ENCODE measurements at regions not wholly inside any gene's neighbourhood (a gene's known extent, or its start where the extent isn't known, plus 50 kb on each side); places are given as distances from the start of the nearest gene placed in this dataset.
"Not testable (repeated sequence)": the region's sequence is repeated elsewhere in the genome, so short reads cannot be mapped to it uniquely, and the experiment has no call there.

GRCh38 chr6:51200676-51201075, 382.0 kb downstream of the TFAP2B start:
- no peak overlapping the region for H3K27ac Mint-ChIP-seq
- ATAC-seq: no peak

DNA sequence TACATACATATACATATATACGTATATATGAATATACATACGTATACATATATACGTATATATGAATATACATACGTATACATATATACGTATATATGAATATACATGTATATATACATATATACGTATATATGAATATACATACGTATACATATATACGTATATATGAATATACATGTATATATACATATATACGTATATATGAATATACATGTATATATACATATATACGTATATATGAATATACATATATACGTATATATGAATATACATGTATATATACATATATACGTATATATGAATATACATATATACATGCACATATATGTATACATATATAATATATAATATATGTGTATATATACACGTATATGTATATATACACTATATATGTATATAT, 384.0 kb downstream of the TFAP2B start:
- not testable (repeated sequence) for H3K36me3 Mint-ChIP-seq; ATAC-seq; DNase-seq (ENCODE audit: low spot score in 2 of 2); H3K27ac Mint-ChIP-seq; H3K9me3 Mint-ChIP-seq

More at GRCh38 chr6:51200676-51201075, 382.0 kb downstream of the TFAP2B start:
- no peak for DNase-seq (ENCODE audit: low spot score in 2 of 2)
- H3K9me3 Mint-ChIP-seq: no peaks in the 10 kb centered on the region
- H3K36me3 Mint-ChIP-seq: no peaks in the 10 kb centered on the region

DNA sequence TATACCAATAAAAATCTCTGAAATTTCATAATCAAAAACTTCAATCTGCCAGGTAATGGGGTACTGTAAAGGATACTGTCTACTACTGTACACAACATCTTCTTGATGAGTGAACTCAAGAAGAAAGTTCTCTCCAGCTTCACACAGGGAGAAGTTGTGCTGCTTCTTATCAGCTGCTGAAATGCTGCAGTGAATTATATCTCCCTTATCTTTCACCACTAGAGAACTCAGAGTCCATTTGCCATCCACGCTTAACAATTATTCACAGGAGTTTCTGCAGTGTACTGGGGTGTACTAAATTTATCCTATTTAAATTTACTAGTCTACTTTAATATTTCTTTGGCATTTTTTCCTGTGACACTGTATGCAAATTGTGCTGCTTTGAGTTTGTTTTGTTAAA, 384.8 kb downstream of the TFAP2B start:
- no peaks in the 10 kb centered on the region for H3K9me3 Mint-ChIP-seq
- H3K36me3 Mint-ChIP-seq: no peaks in the 10 kb centered on the region
- no peak overlapping the region for H3K27ac Mint-ChIP-seq
- DNase-seq (ENCODE audit: low spot score in 2 of 2): no peak
- no peak for ATAC-seq

DNA sequence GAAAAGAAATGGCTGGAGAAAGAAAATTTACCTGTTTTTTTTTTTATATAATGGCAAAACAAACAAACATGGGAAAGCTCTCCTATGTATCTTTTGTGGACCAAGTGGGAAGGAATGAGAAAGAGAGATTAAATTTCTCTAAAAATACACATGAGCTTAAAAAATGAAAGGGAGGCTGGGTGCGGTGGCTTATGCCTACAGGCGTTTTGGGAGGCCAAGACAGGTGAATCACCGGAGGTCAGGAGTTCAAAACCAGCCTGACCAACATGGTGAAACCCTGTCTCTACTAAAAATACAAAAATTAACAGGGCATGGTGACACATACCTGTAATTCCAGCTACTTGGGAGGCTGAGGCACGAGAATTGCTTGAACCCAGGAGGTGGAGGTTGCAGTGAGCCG, 388.0 kb downstream of the TFAP2B start:
- ATAC-seq; H3K9me3 Mint-ChIP-seq; H3K36me3 Mint-ChIP-seq; DNase-seq (ENCODE audit: low spot score in 2 of 2): not testable (repeated sequence)
- H3K27ac Mint-ChIP-seq: peak overlapping the region in 1 of 2 donors; percentile 55

DNA sequence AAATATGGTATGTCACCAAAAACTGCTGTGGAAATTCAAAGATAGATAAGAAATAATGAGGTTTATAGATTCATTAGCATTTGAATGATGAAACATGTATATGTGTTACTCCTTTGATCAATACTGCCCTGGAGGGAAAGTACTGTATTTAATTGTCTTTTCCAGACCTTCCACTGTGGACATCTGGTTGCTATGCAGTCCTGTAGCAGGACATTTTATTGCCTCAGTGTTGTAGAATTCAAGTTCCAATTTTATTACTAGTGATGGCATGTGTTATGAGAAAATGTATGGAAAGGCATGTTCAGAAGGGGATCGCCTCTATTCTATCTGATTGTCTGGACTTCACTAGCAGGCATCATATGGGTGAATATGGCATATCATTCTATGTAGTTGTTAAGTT, 391.0 kb downstream of the TFAP2B start:
- Mint-ChIP-seq H3K9me3 (no peaks in the 10 kb centered on the region), H3K27ac (no peak overlapping the region), H3K36me3 (no peaks in the 10 kb centered on the region)
- DNase-seq (ENCODE audit: low spot score in 2 of 2) (no peak), ATAC-seq (no peak)

DNA sequence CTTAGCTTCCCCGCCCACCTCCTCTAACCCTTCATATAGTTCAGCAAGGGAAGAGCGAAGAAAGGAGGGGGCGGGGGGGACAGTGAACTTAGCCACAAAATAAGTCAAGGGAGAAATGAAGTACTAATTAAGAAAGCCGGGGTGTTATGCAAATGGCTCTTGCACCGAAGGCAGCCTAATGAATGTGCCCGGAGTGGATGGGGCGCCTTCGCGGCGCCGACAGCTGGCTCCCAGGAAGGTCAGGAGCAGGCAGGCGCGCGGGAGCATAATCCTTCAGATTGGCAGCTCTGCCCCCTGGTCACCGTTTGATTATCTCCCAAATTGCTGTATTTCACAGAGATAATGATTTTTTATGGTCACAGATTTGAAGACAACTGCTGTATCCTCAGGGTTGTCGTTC, 395.1 kb downstream of the TFAP2B start:
- peaks cover 13 to 15% of the 10 kb centered on the region in 2 donors for H3K9me3 Mint-ChIP-seq
- no peaks in the 10 kb centered on the region for H3K36me3 Mint-ChIP-seq
- ATAC-seq: no peak
- no peak overlapping the region for H3K27ac Mint-ChIP-seq
- no peak for DNase-seq (ENCODE audit: low spot score in 2 of 2)

DNA sequence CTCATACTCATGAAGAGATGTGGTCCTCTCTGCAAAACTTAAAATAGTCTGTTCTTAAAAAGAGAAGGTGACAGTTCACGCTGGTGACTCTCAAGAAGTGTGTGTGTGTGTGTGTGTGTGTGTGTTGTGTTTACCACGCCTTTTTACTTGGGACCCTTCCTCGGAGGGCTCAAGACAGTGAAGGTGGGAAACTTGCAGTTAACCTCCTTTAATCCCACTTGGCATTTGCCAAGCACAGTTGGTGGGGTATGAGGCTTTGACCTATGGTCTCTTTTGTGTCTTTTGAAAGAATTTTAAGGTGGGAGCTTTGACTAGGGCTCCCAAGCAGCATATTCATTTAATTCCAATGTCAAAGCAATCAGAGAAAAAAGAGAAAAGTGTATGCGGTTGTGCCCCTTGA, 395.8 kb downstream of the TFAP2B start:
- Mint-ChIP-seq H3K27ac (no peak overlapping the region), H3K9me3 (peaks cover 13 to 15% of the 10 kb centered on the region in 2 donors), H3K36me3 (no peaks in the 10 kb centered on the region)
- DNase-seq (ENCODE audit: low spot score in 2 of 2) (no peak), ATAC-seq (no peak)

- no peak for DNase-seq (ENCODE audit: low spot score in 2 of 2)
- no peak for ATAC-seq
- Mint-ChIP-seq H3K27ac (no peak overlapping the region), H3K9me3 (peaks cover 13 to 15% of the 10 kb centered on the region in 2 donors), H3K36me3 (no peaks in the 10 kb centered on the region)
Observed at GRCh38 chr6:51218181-51218580, 399.5 kb downstream of the TFAP2B start.

- DNase-seq (ENCODE audit: low spot score in 2 of 2); H3K27ac Mint-ChIP-seq; ATAC-seq: not testable (repeated sequence)
- peaks cover 0 to 12% of the 10 kb centered on the region in 2 donors for H3K36me3 Mint-ChIP-seq
- H3K9me3 Mint-ChIP-seq: peaks cover 5 to 12% of the 10 kb centered on the region in 2 donors
Observed at GRCh38 chr6:51224580-51225240, 406.0 kb downstream of the TFAP2B start.

DNA sequence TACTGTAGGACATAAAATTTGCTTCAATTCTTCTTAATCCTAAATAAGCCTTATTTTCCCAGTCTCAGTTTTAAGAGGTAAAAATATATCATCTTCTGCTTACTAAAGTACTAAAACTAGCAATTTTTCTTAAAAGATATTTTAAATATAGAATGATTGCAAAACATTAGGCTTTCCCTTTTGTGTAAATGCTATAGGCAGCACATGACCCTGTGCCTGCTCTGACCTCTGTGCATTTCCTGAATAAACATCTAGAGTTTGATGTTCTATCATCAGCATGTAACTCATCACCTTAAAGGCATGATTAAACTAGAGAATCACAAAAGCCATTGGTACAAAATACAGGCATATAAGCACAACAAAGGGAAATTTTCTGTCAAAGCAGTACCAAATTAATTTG, 422.7 kb downstream of the TFAP2B start:
- DNase-seq (ENCODE audit: low spot score in 2 of 2) (no peak), ATAC-seq (no peak)
- Mint-ChIP-seq H3K36me3 (no peaks in the 10 kb centered on the region), H3K9me3 (peaks cover 5 to 10% of the 10 kb centered on the region in 2 donors), H3K27ac (no peak overlapping the region)

DNA sequence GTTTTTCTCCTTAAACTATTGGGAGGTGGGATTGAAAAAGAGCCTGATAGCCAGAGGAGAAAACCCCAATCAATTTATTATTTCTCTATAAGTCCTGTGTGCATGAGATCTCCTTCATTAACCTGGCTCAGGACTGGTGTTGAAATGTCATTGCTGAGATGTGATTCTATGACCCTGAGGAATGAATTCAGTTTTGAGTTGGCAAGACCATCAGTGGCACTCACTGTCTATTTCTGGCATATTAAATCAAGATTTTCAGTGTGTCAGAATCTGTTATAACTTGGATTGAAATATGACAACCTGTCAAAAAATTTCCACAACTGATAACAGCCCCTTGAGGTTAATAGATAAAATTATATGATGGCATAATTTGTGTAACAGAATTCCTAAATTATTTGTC, 431.1 kb downstream of the TFAP2B start:
- H3K9me3 Mint-ChIP-seq: peaks cover 3 to 9% of the 10 kb centered on the region in 2 donors
- DNase-seq (ENCODE audit: low spot score in 2 of 2): no peak
- H3K27ac Mint-ChIP-seq: no peak overlapping the region
- no peak for ATAC-seq
- no peaks in the 10 kb centered on the region for H3K36me3 Mint-ChIP-seq

DNA sequence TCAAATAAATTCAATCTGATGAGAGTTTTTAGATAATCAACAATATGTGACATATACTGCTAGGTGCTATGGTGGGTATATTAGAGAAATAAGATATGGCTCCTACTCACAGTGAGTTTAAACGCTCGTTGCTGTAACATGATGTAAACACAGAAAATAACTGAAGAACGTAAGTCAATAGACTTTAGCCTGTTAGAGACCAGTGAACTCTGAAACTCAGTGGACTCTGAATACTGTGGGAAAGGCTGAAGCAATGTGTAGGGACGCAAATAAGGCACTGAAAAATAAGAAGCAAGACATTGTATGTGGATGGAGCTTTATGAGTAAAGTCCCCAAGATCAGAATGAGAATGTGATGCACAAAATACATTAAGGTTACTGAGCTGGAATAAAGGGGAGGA, 431.6 kb downstream of the TFAP2B start:
- no peaks in the 10 kb centered on the region for H3K36me3 Mint-ChIP-seq
- peaks cover 3 to 8% of the 10 kb centered on the region in 2 donors for H3K9me3 Mint-ChIP-seq
- no peak overlapping the region for H3K27ac Mint-ChIP-seq

DNA sequence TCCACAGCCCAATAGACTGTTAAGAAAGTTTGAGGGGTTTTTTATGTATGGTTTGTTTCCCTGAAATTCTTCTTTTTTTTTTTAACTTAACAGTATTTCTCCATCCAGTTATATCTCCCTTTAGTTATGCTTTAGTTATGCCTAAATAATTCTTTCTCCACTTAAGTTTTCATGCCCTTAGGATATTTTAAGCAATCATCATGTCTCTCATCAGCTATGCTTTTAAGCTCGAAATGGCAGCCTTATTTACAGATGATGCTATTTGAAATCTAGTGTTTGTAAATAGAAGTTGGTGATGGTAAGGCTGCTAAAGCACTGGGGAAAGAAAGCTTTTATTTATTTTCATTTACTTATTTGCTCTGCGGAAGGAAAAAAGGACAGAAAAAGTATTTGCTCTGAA, 439.3 kb downstream of the TFAP2B start:
- Mint-ChIP-seq H3K27ac (no peak overlapping the region), H3K36me3 (no peaks in the 10 kb centered on the region), H3K9me3 (no peaks in the 10 kb centered on the region)
- no peak for ATAC-seq
- no peak for DNase-seq (ENCODE audit: low spot score in 2 of 2)

More for the DNA sequence above, 431.6 kb downstream of the TFAP2B start:
- no peak for ATAC-seq
- no peak for DNase-seq (ENCODE audit: low spot score in 2 of 2)

DNA sequence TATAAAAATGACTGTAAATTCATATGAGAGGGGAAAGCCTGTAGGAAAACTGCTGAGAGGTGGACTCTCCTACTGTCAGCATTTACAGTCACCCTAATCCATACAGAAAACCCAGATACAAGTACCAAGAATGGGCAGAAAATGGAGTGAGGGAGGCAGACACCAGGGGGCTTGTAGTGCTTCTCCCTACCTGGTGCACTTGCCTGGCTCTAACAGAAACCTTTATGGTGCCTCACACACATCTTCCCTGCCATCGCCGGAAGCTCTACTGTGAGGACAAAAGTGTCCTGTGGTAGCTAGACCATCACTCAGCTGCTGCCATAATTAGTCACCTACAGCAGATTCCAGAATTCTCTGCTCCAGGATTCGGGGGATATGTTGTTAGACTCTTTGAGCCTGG, 441.3 kb downstream of the TFAP2B start:
- DNase-seq (ENCODE audit: low spot score in 2 of 2) (no peak), ATAC-seq (no peak)
- Mint-ChIP-seq H3K36me3 (no peaks in the 10 kb centered on the region), H3K9me3 (peaks cover 4 to 7% of the 10 kb centered on the region in 2 donors), H3K27ac (no peak overlapping the region)

DNA sequence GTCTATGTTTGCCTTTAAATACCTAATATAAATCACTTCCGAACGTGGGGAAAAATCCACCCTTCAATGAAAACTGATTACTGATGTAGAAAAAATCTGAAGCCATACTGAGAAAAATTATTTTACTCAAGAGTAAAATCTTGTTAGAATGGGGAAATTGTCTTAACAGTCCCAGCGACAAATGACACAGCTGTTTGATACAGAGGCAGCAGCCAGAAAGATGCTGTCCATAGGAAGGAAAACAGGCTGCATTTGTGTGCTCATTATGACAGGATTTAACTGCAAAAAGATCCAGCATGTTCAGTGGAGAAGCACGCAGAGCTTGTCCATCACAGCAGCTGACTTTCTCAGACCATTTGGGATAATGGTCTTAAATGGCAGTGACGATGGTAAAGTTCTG, 443.0 kb downstream of the TFAP2B start:
- Mint-ChIP-seq H3K36me3 (no peaks in the 10 kb centered on the region), H3K27ac (no peak overlapping the region), H3K9me3 (peaks cover 7 to 15% of the 10 kb centered on the region in 2 donors)
- DNase-seq (ENCODE audit: low spot score in 2 of 2): no peak
- no peak for ATAC-seq

DNA sequence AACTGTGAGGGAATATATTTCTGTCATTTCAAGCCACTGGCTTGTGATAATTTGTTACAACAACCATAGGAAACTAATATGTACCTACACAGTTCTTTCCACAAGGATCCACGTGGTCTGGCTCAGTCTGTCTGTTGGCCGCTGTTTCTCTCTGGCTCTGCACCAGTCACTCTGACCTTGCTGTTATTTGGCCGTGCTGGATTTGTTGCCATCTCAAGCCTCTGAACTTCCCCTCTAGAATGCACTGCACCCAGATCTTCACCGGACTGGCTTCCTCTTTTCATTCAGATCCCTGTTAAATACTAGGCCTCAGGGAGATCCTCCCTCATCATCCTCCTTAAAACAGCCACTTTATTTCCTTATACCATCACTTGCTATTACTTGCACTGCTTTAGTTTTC, 446.8 kb downstream of the TFAP2B start:
- Mint-ChIP-seq H3K27ac (no peak overlapping the region), H3K9me3 (peaks cover 9 to 17% of the 10 kb centered on the region in 2 donors), H3K36me3 (peaks cover 0 to 4% of the 10 kb centered on the region in 2 donors)
- DNase-seq (ENCODE audit: low spot score in 2 of 2) (no peak), ATAC-seq (no peak)

- H3K36me3 Mint-ChIP-seq: peaks cover 0 to 4% of the 10 kb centered on the region in 2 donors
- H3K27ac Mint-ChIP-seq: no peak overlapping the region
- peaks cover 12 to 19% of the 10 kb centered on the region in 2 donors for H3K9me3 Mint-ChIP-seq
- no peak for ATAC-seq
- DNase-seq (ENCODE audit: low spot score in 2 of 2): no peak
Observed at GRCh38 chr6:51266604-51267003, 447.9 kb downstream of the TFAP2B start.

DNA sequence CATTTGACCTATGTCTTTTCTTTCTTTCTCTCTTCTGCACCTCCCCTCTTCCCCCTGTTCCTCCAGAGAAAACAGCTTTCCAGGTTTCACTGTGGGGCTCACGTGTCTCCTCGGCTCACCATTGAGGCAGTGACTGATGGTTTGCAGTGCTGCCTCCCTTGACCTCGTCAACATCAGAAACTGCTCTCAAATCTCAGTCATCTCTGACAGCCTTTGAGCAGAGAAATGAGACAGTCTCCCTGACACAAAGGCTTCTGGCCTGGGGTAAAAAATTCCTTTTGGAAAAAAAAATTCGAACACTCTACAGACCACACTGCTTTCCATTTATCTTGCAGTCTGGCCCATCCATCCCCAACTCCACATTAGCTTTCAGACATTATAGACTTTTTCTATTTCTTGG, 450.0 kb downstream of the TFAP2B start:
- ATAC-seq: no peak
- H3K36me3 Mint-ChIP-seq: peaks cover 0 to 4% of the 10 kb centered on the region in 2 donors
- no peak for DNase-seq (ENCODE audit: low spot score in 2 of 2)
- no peak overlapping the region for H3K27ac Mint-ChIP-seq
- peaks cover 12 to 19% of the 10 kb centered on the region in 2 donors for H3K9me3 Mint-ChIP-seq

All from activated naive CD4-positive, alpha-beta T cell treated with anti-CD3 and anti-CD28 coated beads, Interleukin-2, amount 50 U/mL, for 72 hours (primary cell).